Mucosa of rectum (tissue), 2 donors: ENCODE measurements at regions not wholly inside any gene's neighbourhood (a gene's known extent, or its start where the extent isn't known, plus 50 kb on each side); places are given as distances from the start of the nearest gene placed in this dataset.

Experiments used
- H3K27ac ChIP-seq, 2 donors: one replicate each; pipeline ENCODE4 v1.7.0; 2013; ENCODE audit warnings: inconsistent platforms in 2 of 2, low read depth in 2 of 2, low read length in 2 of 2
- H3K27me3 ChIP-seq, 2 donors: one replicate each; pipeline ENCODE4 v1.7.0; 2013; ENCODE audit warnings: low read length in 2 of 2; ENCODE audit not compliant: control insufficient read depth in 2 of 2, insufficient read depth in 2 of 2
- H3K36me3 ChIP-seq, 2 donors: one replicate each; pipeline ENCODE4 v1.7.0; 2013; ENCODE audit warnings: low read length in 2 of 2; ENCODE audit not compliant: control insufficient read depth in 2 of 2, insufficient read depth in 2 of 2
- H3K4me1 ChIP-seq, 2 donors: one replicate each; pipeline ENCODE4 v1.7.0; 2013; ENCODE audit warnings: low read length in 2 of 2, mild to moderate bottlenecking in 1 of 2; ENCODE audit not compliant: control insufficient read depth in 2 of 2, insufficient read depth in 2 of 2
- H3K4me3 ChIP-seq, 2 donors: one replicate each; pipeline ENCODE4 v1.7.0; 2013; ENCODE audit warnings: low read length in 2 of 2
- H3K9ac ChIP-seq, 2 donors: one replicate each; pipeline ENCODE4 v1.7.0; 2013; ENCODE audit warnings: low read length in 2 of 2, low read depth in 1 of 2, mild to moderate bottlenecking in 1 of 2
- H3K9me3 ChIP-seq, 2 donors: one replicate each; pipeline ENCODE4 v1.7.0; 2013; ENCODE audit warnings: low read length in 2 of 2; ENCODE audit not compliant: control insufficient read depth in 2 of 2
- donor health status: healthy.
- donor health status: Normal muscosa, but diverticular disease.

DNA sequence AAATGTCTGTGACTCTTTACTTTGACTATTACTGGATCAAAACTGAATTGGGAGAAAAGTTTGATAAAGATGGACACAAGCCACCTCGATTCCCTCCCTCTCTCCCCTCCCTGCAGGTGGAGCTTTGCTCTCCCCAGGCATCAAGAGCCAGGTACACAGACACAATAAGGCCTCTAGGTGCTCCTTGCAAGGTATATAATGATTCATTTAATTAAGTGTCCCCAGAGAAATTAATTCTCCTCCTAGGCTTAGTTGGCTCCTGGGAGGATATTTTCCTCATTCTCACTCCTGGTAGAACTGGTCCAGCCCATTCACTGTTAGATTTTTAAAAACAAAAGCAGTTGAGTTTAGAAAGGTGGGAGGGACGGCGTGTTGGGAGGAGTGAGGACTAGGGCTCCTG lies 352.4 kb upstream of the SMIM21 start:
- no peak overlapping the region for H3K4me3 ChIP-seq
- H3K4me1 ChIP-seq, result no peaks in the 10 kb centered on the region
- H3K36me3 ChIP-seq, result no peaks in the 10 kb centered on the region
- no peak overlapping the region for H3K9ac ChIP-seq
- no peaks in the 10 kb centered on the region for H3K9me3 ChIP-seq
- no peak overlapping the region for H3K27ac ChIP-seq
- no peaks in the 10 kb centered on the region for H3K27me3 ChIP-seq

DNA sequence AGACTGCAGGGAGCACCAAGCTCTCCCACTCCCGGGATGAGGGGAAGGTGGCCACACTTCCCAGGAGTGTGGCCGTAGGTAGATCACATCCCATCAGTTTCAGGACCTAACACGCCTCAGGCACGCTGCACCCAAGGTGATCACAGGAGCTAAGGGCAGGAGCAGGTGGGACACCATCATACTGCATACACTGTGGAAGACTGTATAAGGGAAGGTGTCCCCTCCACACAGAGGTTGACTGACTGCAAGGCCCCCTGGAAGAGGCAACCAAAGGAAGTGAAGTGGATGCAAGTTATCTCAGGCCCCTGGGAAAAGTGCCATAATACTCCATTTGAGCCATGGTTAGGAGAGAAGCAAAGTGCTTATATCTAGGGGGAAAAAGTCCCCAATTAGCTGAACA lies 351.9 kb upstream of the SMIM21 start:
- Histone ChIP-seq H3K27ac (no peak overlapping the region), H3K9me3 (no peaks in the 10 kb centered on the region), H3K4me3 (no peak overlapping the region), H3K4me1 (no peaks in the 10 kb centered on the region), H3K27me3 (no peaks in the 10 kb centered on the region), H3K36me3 (no peaks in the 10 kb centered on the region), H3K9ac (no peak overlapping the region)

DNA sequence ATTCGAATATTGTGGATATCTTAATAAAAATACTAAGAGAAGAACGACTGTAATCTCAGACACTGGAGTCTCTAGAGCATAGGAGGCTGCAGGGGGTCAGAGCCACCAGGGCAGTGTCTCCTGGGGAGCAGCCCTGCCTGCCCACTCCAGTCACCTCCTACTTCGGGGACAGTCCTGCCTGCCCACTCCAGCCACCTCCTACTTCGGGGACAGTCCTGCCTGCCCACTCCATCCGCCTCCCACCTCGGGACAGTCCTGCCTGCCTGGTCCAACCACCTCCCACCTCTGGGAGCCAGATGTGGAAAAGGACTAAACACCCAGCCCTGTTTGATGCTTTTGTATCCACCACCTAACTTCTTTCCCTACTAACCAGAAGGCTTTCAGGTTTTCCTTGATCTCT lies 350.1 kb upstream of the SMIM21 start:
- no peak overlapping the region for H3K9ac ChIP-seq
- no peaks in the 10 kb centered on the region for H3K36me3 ChIP-seq
- no peak overlapping the region for H3K27ac ChIP-seq
- H3K9me3 ChIP-seq, result no peaks in the 10 kb centered on the region
- H3K4me3 ChIP-seq, result no peak overlapping the region
- H3K4me1 ChIP-seq, result no peaks in the 10 kb centered on the region
- no peaks in the 10 kb centered on the region for H3K27me3 ChIP-seq

DNA sequence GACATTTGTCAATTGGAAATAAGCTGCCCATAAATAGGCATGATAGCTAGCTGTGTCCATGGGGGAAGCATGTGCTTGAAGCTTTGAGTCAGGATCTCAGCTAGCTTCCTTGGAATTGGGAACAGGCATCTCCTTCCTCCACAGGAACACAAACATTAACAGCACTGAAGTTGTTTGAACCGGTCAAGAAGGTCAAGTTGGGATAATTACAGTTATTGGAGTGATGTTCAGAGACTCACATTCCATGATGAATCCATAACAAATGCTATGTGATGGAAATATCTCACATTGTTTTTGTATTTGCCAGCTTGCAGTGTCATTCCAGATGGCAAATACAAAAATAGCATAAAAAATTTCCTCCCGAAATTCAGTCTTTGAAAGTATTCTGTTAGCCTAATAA lies 347.6 kb upstream of the SMIM21 start:
- Histone ChIP-seq H3K27me3 (no peaks in the 10 kb centered on the region), H3K4me1 (no peaks in the 10 kb centered on the region), H3K36me3 (no peaks in the 10 kb centered on the region), H3K27ac (no peak overlapping the region), H3K9ac (no peak overlapping the region), H3K9me3 (no peaks in the 10 kb centered on the region), H3K4me3 (no peak overlapping the region)

DNA sequence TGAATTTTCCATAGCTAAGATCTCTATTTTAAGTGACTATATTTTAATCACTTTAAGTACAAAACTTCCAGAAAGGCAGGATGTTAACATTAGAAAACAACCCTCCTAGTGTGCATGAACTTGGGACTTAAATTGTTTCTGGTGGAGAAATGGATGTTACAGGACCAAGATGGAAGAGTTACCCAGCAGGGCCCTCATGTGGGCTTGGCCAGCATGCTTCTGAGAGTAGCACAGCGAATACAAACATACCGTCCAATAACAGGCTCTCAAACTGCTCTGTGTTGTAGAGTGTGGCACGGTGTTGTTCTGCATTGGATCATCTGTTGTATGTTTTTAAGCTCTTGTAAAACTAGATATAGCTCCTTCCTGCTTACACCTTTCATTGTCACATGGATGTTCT lies 346.1 kb upstream of the SMIM21 start:
- Histone ChIP-seq H3K9ac (no peak overlapping the region), H3K9me3 (no peaks in the 10 kb centered on the region)

DNA sequence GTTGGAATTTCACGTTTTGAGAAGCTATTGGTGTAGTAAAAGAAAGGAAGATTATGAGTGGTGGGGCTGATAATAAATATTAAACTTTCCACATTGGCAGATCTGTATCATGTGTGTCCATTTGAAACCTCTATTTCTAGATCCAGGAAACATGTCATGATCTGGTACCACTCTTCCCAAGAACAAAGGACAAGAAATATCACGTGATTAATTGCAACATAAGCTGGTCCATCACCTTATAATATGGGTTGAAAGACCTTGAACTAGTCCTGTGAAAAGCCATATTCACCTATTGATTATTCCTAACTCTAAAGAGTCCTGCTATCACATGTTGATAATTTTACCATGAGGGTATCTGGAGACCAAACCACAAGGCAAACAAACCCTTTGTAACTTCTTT lies 335.3 kb upstream of the SMIM21 start:
- Histone ChIP-seq H3K4me1 (no peaks in the 10 kb centered on the region), H3K27me3 (no peaks in the 10 kb centered on the region), H3K4me3 (no peak overlapping the region), H3K27ac (no peak overlapping the region), H3K9ac (no peak overlapping the region), H3K36me3 (no peaks in the 10 kb centered on the region), H3K9me3 (no peaks in the 10 kb centered on the region)

More for the DNA sequence above, 346.1 kb upstream of the SMIM21 start:
- Histone ChIP-seq H3K4me1 (no peaks in the 10 kb centered on the region), H3K27ac (no peak overlapping the region), H3K4me3 (no peak overlapping the region), H3K36me3 (no peaks in the 10 kb centered on the region), H3K27me3 (no peaks in the 10 kb centered on the region)

DNA sequence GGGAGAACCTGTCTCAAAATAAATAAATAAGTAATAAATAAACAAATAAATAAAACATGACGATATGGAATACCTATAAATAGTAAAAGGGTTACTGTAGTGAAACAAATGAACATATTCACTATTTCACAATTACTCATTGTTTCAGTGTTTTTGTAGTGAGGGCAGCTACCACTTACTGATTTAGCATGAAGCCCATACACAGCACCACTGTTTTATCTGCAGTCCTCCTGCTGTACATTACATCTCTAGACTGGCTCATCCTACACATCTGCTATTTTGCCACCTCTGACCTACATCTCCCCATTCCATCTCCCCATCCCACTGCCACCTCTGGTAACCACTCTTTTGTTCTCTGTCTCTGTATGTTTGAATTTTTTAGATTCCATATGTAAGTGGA lies 332.7 kb upstream of the SMIM21 start:
- Histone ChIP-seq H3K27ac (no peak overlapping the region), H3K4me1 (no peaks in the 10 kb centered on the region), H3K27me3 (no peaks in the 10 kb centered on the region), H3K9me3 (no peaks in the 10 kb centered on the region), H3K36me3 (no peaks in the 10 kb centered on the region), H3K9ac (no peak overlapping the region), H3K4me3 (no peak overlapping the region)

DNA sequence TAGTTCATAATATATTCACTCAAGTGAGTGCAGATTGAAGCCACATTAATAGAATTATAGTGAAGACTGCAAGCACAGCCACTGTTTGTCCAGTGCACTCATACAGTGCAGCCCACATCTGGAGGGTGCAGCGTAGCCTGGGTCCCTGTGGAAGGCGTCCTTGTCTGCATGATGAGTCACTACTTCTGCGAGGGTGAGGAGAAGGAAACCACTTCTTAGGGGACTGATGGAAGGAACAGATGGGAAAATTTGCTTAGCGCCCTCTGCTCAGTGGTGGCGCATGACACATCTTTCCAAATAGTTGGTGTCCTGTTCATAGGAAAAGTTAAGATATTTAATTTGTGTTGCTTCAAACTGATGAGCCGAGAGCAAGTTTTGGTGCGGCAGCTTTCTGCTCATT lies 330.4 kb upstream of the SMIM21 start:
- Histone ChIP-seq H3K27me3 (no peaks in the 10 kb centered on the region), H3K27ac (no peak overlapping the region), H3K36me3 (no peaks in the 10 kb centered on the region), H3K4me3 (no peak overlapping the region), H3K9ac (no peak overlapping the region), H3K9me3 (no peaks in the 10 kb centered on the region), H3K4me1 (no peaks in the 10 kb centered on the region)

DNA sequence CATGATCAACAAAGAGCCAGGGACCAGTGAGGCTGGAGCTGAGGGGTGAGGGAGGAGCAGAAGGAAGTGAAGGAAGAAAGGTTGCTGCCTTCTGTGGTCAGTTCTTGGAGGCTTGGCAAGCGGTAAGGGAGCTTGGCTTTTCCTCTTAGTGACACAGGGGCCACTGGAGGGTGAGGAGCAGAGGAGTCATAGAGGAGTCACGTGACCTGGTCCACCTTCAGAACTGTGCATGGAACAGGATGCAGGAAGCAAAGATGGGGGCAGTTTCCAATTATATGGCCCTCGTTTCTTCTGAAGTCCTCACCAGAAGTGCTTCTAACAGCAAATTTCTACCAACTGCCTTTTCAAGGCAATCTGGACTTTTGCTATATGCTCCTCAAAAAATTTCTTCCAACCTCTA lies 326.9 kb upstream of the SMIM21 start:
- H3K27me3 ChIP-seq, result no peaks in the 10 kb centered on the region

DNA sequence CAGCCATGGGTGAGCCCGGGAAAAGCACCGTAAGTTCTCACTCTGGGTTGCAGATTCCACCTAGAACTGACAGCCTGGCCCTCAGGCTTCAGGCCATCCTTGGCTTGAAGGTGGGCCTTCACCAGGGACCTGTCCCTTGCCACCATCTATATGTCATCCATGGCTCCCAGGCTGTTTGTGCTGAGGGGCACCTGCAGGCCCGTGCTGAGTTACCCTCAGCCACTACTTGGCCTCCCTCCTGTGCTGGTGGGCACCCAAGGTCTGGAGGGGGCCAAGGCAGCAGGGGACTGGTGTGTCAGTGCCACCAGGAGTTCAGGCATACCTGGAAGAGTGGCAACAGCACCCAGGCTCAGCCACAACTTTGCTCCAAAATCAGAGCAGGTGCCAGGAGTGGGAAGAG lies 326.2 kb upstream of the SMIM21 start:
- H3K36me3 ChIP-seq, result no peaks in the 10 kb centered on the region
- no peak overlapping the region for H3K4me3 ChIP-seq
- no peaks in the 10 kb centered on the region for H3K27me3 ChIP-seq
- H3K4me1 ChIP-seq, result no peaks in the 10 kb centered on the region
- H3K9me3 ChIP-seq, result no peaks in the 10 kb centered on the region
- no peak overlapping the region for H3K9ac ChIP-seq
- H3K27ac ChIP-seq, result no peak overlapping the region

More for the DNA sequence above, 326.9 kb upstream of the SMIM21 start:
- H3K4me1 ChIP-seq, result no peaks in the 10 kb centered on the region
- no peaks in the 10 kb centered on the region for H3K36me3 ChIP-seq
- no peaks in the 10 kb centered on the region for H3K9me3 ChIP-seq
- no peak overlapping the region for H3K4me3 ChIP-seq
- H3K27ac ChIP-seq, result no peak overlapping the region
- no peak overlapping the region for H3K9ac ChIP-seq

DNA sequence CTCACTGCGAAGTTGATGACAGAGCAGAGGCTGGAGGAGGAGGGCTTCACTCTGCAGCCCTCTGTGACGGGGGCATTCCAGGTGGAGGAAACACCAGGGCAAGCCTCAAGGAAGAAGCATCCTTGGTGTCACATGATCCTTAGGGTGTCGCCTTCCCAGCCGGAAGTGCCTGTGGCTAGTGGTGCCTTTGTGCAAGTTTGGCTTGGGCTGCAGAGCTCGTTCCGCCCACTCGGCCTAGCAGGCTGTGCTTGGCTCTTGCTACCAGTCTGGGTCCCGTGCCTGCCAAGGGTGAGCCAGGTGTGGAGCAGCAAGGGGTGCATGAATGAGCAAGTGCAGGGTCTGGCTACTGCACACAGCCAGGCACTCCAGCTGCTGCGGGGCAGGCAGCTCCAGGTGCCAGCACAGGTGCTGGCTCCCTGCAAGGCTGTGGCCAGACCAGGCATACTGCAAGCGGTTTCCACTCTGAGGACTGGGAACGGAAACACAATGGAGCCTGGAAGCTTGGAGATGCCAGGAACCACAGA lies 325.3 kb upstream of the SMIM21 start:
- Histone ChIP-seq H3K27ac (no peak overlapping the region), H3K9ac (no peak overlapping the region), H3K4me1 (no peaks in the 10 kb centered on the region), H3K4me3 (no peak overlapping the region), H3K36me3 (no peaks in the 10 kb centered on the region), H3K27me3 (no peaks in the 10 kb centered on the region), H3K9me3 (no peaks in the 10 kb centered on the region)
